GM19043 (cell line): ENCODE measurements at regions not wholly inside any gene's neighbourhood (a gene's known extent, or its start where the extent isn't known, plus 50 kb on each side); places are given as distances from the start of the nearest gene placed in this dataset.
"Not testable (repeated sequence)": the region's sequence is repeated elsewhere in the genome, so short reads cannot be mapped to it uniquely, and the experiment has no call there.

Source experiments
- ATAC-seq: cut with Tn5 transposase; IDR thresholded peaks from one replicate; pipeline ENCODE4 v1.9.1; 2021; ENCODE audit warnings: low read depth; ENCODE audit not compliant: unreplicated experiment

- no peak for ATAC-seq
Observed at GRCh38 chr1:238331557-238331956, 440.8 kb upstream of the ZP4 start.

GRCh38 chr1:238329671-238330070 lies 438.9 kb upstream of the ZP4 start:
- no peak for ATAC-seq

GRCh38 chr1:238327033-238327432 lies 436.3 kb upstream of the ZP4 start:
- not testable (repeated sequence) for ATAC-seq

- ATAC-seq, result not testable (repeated sequence)
Observed at GRCh38 chr1:238326479-238326878, 435.8 kb upstream of the ZP4 start.

GRCh38 chr1:238324211-238324864 lies 433.6 kb upstream of the ZP4 start:
- ATAC-seq, result no peak

GRCh38 chr1:238323490-238323889 lies 432.8 kb upstream of the ZP4 start:
- ATAC-seq, result no peak

GRCh38 chr1:238319957-238320356 lies 429.2 kb upstream of the ZP4 start:
- ATAC-seq, result no peak

- no peak for ATAC-seq
Observed at GRCh38 chr1:238318294-238319110, 427.8 kb upstream of the ZP4 start.

- ATAC-seq, result no peak
Observed at GRCh38 chr1:238312969-238313368, 422.2 kb upstream of the ZP4 start.

- no peak for ATAC-seq
Observed at GRCh38 chr1:238306411-238306810, 415.7 kb upstream of the ZP4 start.

- no peak for ATAC-seq
Observed at GRCh38 chr1:238302646-238303045, 411.9 kb upstream of the ZP4 start.

GRCh38 chr1:238296371-238296770 lies 405.6 kb upstream of the ZP4 start:
- no peak for ATAC-seq

GRCh38 chr1:238293075-238293474 lies 402.4 kb upstream of the ZP4 start:
- ATAC-seq, result no peak

GRCh38 chr1:238281418-238281817 lies 390.7 kb upstream of the ZP4 start:
- ATAC-seq, result no peak

GRCh38 chr1:238279694-238280380 lies 389.1 kb upstream of the ZP4 start:
- ATAC-seq, result no peak

- ATAC-seq, result no peak
Observed at GRCh38 chr1:238272145-238272544, 381.4 kb upstream of the ZP4 start.

GRCh38 chr1:238265866-238266265 lies 375.1 kb upstream of the ZP4 start:
- no peak for ATAC-seq

GRCh38 chr1:238264951-238265350 lies 374.2 kb upstream of the ZP4 start:
- no peak for ATAC-seq

GRCh38 chr1:238258510-238258909 lies 367.8 kb upstream of the ZP4 start:
- ATAC-seq, result no peak

GRCh38 chr1:238257018-238257621 lies 366.4 kb upstream of the ZP4 start:
- ATAC-seq, result no peak

GRCh38 chr1:238254935-238255334 lies 364.2 kb upstream of the ZP4 start:
- ATAC-seq, result no peak
